Neuronal stem cell (in vitro differentiated cells): ENCODE measurements at regions not wholly inside any gene's neighbourhood (a gene's known extent, or its start where the extent isn't known, plus 50 kb on each side); places are given as distances from the start of the nearest gene placed in this dataset.

ENCODE experiments used
- DNase-seq: peaks from one replicate; pipeline ENCODE4 v3.0.0-alpha.2; 2013; ENCODE audit warnings: low spot score
- H2AFZ ChIP-seq: one replicate; pipeline ENCODE4 v1.6.1; 2013; ENCODE audit warnings: mild to moderate bottlenecking, low read length, inconsistent platforms
- H2AK5ac ChIP-seq: 2 replicates; pipeline ENCODE4 v1.6.1; 2013; ENCODE audit warnings: low read depth, mild to moderate bottlenecking, inconsistent platforms, low read length, moderate library complexity, mixed read lengths
- H2BK120ac ChIP-seq: 2 replicates; pipeline ENCODE4 v1.6.1; 2013; ENCODE audit warnings: low read depth, mild to moderate bottlenecking, inconsistent platforms, low read length, moderate library complexity, mixed read lengths
- H2BK12ac ChIP-seq: one replicate; pipeline ENCODE4 v1.6.1; 2013; ENCODE audit warnings: low read length, inconsistent platforms
- H2BK15ac ChIP-seq: 2 replicates; pipeline ENCODE4 v1.6.1; 2013; ENCODE audit warnings: mild to moderate bottlenecking, low read length, inconsistent platforms, mixed read lengths
- H2BK5ac ChIP-seq: one replicate; pipeline ENCODE4 v1.6.1; 2013; ENCODE audit warnings: inconsistent platforms, mild to moderate bottlenecking, low read length, moderate library complexity
- H3K14ac ChIP-seq: one replicate; pipeline ENCODE4 v1.6.1; 2013; ENCODE audit warnings: low read length, inconsistent platforms
- H3K18ac ChIP-seq: 2 replicates; pipeline ENCODE4 v1.6.1; 2013; ENCODE audit warnings: low read length, inconsistent platforms
- H3K23ac ChIP-seq: 2 replicates; pipeline ENCODE4 v1.6.1; 2013; ENCODE audit warnings: low read depth, mild to moderate bottlenecking, mixed read lengths, low read length, inconsistent platforms; ENCODE audit not compliant: poor library complexity
- H3K27ac ChIP-seq: replicated peaks from 3 replicates; pipeline ENCODE4 v1.5.1; 2013; ENCODE audit warnings: low read length, inconsistent platforms
- H3K27me3 ChIP-seq, 3 experiments: 2 replicates each; pipeline ENCODE4 v1.6.1; 2013; ENCODE audit warnings: low read length in 3 of 3, mild to moderate bottlenecking in 2 of 3, inconsistent platforms in 1 of 3, low read depth in 1 of 3, mixed read lengths in 1 of 3, moderate library complexity in 1 of 3; ENCODE audit not compliant: control insufficient read depth in 3 of 3, insufficient read depth in 3 of 3
- H3K36me3 ChIP-seq, 2 donors: replicated peaks in 1 of 2; 2 replicates each; pipeline ENCODE4 v1.6.1; 2013; ENCODE audit warnings: low read length in 2 of 2; ENCODE audit not compliant: control insufficient read depth in 2 of 2, insufficient read depth in 2 of 2
- H3K4ac ChIP-seq: 2 replicates; pipeline ENCODE4 v1.6.1; 2013; ENCODE audit warnings: inconsistent platforms, mild to moderate bottlenecking, low read length, moderate library complexity
- H3K4me1 ChIP-seq, 2 donors: 1 replicate in 1 of 2; 2 replicates in 1 of 2; pipeline ENCODE4 v1.6.1; 2013; ENCODE audit warnings: low read length in 2 of 2, low read depth in 1 of 2; ENCODE audit not compliant: control insufficient read depth in 2 of 2, insufficient read depth in 1 of 2
- H3K4me2 ChIP-seq: one replicate; pipeline ENCODE4 v1.6.1; 2013; ENCODE audit warnings: mild to moderate bottlenecking, low read length, inconsistent platforms; ENCODE audit not compliant: insufficient read depth, poor library complexity, severe bottlenecking
- H3K4me3 ChIP-seq, 2 donors: 2 replicates each; pipeline ENCODE4 v1.5.1; 2013; ENCODE audit warnings: low read length in 2 of 2, mild to moderate bottlenecking in 2 of 2, inconsistent platforms in 1 of 2, moderate library complexity in 1 of 2
- H3K79me1 ChIP-seq: one replicate; pipeline ENCODE4 v1.6.1; 2013; ENCODE audit warnings: low read depth, mild to moderate bottlenecking, inconsistent platforms, low read length, moderate library complexity
- H3K9ac ChIP-seq: one replicate; pipeline ENCODE4 v1.6.1; 2013; ENCODE audit warnings: mild to moderate bottlenecking, low read depth, low read length, inconsistent platforms; ENCODE audit not compliant: poor library complexity
- H3K9me3 ChIP-seq, 2 donors: replicated peaks in 1 of 2; 2 replicates each; pipeline versions ENCODE3 to v1.6.1; 2013; ENCODE audit warnings: low read length in 2 of 2, mild to moderate bottlenecking in 2 of 2, inconsistent platforms in 1 of 2, low read depth in 1 of 2, mixed read lengths in 1 of 2, moderate library complexity in 1 of 2; ENCODE audit not compliant: control insufficient read depth in 2 of 2, insufficient read depth in 1 of 2
- H4K8ac ChIP-seq: one replicate; pipeline ENCODE4 v1.6.1; 2013; ENCODE audit warnings: low read depth, mild to moderate bottlenecking, inconsistent platforms, low read length, moderate library complexity
- H4K91ac ChIP-seq: one replicate; pipeline ENCODE4 v1.6.1; 2013; ENCODE audit warnings: low read length, low read depth, mild to moderate bottlenecking, inconsistent platforms; ENCODE audit not compliant: poor library complexity
- WGBS, 2 donors: extraction: QIAGEN DNeasy Blood & Tissue Kit; methylation state at CpG; one replicate each; pipeline ENCODE4 v1.1.7; 2013; ENCODE audit warnings: missing lambda C conversion rate in 2 of 2, mixed read lengths in 1 of 2; ENCODE audit not compliant: insufficient read length in 2 of 2, insufficient replicate concordance in 1 of 2; ENCODE audit errors: extremely low coverage in 2 of 2; 5-methylcytosine and 5-hydroxymethylcytosine counted together

DNA sequence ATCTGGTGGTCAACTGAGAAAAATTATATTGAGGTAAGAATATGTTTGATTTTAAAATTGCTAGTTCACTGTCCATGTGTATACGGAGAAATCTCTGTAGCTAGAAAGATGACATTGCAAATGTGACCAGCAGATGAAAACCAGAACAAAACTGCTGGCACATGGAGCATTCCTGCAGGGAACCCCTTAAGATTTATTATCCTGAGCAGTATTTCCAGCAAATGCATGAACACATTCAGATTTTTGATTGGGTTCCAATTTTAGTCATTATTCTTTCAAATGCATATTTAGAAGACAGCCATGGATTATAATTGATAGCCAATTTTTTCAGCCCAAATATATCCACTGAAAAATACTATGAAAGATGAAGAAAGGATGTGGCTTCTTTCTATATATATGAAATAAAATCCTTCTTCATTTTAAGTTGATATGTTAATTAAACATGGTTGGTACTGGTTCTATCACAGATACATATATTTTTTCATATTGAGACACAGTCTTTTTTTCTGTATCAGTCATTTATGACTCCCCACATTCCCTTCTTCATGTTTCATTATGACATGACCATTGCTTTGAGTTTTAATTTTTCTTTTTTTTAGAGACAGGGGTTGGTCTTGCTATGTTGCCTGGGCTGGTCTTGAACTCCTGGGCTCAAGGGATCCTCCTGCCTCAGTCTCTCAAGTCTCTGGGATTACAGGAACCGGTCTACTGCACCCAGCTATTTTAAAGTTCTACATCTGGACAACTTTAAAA is 376.5 kb downstream of the KLF12 start:
- Histone ChIP-seq H3K27me3 (no peaks in the 10 kb centered on the region), H3K27ac (no peak overlapping the region), H3K9me3 (no peaks in the 10 kb centered on the region), H2BK15ac (no peak overlapping the region), H3K4me2 (no peak overlapping the region), H4K8ac (no peak overlapping the region), H3K79me1 (no peaks in the 10 kb centered on the region), H2BK5ac (no peak overlapping the region), H4K91ac (no peak overlapping the region), H3K18ac (no peak overlapping the region), H3K9ac (no peak overlapping the region), H3K4me3 (no peak overlapping the region), H3K36me3 (peaks cover 0 to 43% of the 10 kb centered on the region in 2 donors), H3K4me1 (no peaks in the 10 kb centered on the region), H3K23ac (no peak overlapping the region), H2BK120ac (no peak overlapping the region), H3K4ac (no peak overlapping the region), H2BK12ac (no peak overlapping the region), H3K14ac (no peak overlapping the region), H2AK5ac (no peak overlapping the region), H2AFZ (no peak overlapping the region)
- no CpG with 5 or more reads among the region's 2 CpGs for whole genome bisulfite sequencing, 2 donors
- DNase-seq = no peak

DNA sequence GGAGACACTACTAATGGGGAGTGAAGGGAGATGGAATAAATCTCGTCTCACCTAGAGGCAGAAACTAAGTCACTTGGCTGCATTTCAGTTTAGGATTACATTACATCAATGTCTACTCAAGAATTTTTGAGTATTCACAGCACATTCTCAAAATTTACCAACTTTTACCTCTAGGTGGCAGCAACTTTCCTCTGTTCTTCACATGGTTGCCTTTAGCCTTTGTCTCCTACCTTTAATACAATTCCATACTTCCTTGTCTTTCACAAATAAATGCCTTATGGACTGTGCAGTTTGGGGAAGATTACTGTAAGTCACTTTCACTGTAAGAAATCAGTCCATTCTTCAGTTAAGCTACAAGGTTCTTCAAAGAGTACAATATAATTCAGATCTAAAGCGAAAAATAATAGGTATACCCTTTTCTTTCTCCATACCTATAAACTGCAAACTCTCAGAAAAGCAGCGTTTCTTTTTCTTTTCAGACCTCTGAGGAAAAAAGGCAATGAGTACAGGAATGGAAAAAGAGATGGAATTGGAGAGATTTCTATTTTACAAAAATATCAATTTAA is 379.4 kb downstream of the KLF12 start:
- no CpG with 5 or more reads among the region's 3 CpGs for WGBS, 2 donors
- Histone ChIP-seq H3K4me2 (no peak overlapping the region), H3K4me1 (no peaks in the 10 kb centered on the region), H3K27ac (no peak overlapping the region), H3K9me3 (peaks cover 0 to 2% of the 10 kb centered on the region in 2 donors), H2BK120ac (no peak overlapping the region), H2AK5ac (no peak overlapping the region), H2BK15ac (no peak overlapping the region), H3K14ac (no peak overlapping the region), H2AFZ (peak overlapping the region; percentile 34), H2BK12ac (no peak overlapping the region), H3K36me3 (peaks cover 0 to 24% of the 10 kb centered on the region in 2 donors), H3K9ac (no peak overlapping the region), H3K79me1 (no peaks in the 10 kb centered on the region), H3K27me3 (no peaks in the 10 kb centered on the region), H4K91ac (no peak overlapping the region), H3K4ac (no peak overlapping the region), H2BK5ac (no peak overlapping the region), H4K8ac (no peak overlapping the region), H3K4me3 (no peak overlapping the region), H3K18ac (no peak overlapping the region), H3K23ac (no peak overlapping the region)
- DNase-seq = peak; percentile 59

DNA sequence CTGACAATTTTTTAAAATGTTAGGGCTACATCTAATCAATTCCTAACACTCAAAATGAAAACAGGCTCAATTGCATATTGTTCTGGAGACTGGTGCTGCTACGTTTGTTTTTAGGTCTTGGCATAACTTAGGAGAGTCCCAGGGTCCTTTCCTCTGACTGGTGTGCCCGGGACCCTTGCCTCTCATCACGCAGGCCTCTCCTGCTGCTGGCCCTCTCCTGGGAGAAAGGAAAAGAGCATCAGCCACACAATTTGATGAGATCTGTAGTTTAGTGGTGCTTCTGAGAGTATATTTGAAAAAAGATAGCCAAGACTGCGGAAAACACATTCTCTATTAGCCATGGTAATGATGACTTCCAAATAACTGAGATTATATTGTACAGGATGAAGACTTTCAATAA is 380.0 kb downstream of the KLF12 start:
- DNase-seq = no peak
- no peaks in the 10 kb centered on the region for H3K4me1 ChIP-seq
- H3K18ac ChIP-seq = no peak overlapping the region
- no peak overlapping the region for H4K91ac ChIP-seq
- H3K27me3 ChIP-seq = no peaks in the 10 kb centered on the region
- H2BK12ac ChIP-seq = no peak overlapping the region
- no CpG with 5 or more reads among the region's 4 CpGs for WGBS, 2 donors
- H3K4me2 ChIP-seq = no peak overlapping the region
- no peak overlapping the region for H3K23ac ChIP-seq
- no peak overlapping the region for H3K9ac ChIP-seq
- H3K4me3 ChIP-seq = no peak overlapping the region
- H3K4ac ChIP-seq = no peak overlapping the region
- peaks cover 0 to 21% of the 10 kb centered on the region in 2 donors for H3K36me3 ChIP-seq
- no peak overlapping the region for H2AK5ac ChIP-seq
- H2BK15ac ChIP-seq = no peak overlapping the region
- H2BK5ac ChIP-seq = no peak overlapping the region
- no peak overlapping the region for H3K27ac ChIP-seq
- H2BK120ac ChIP-seq = no peak overlapping the region
- no peaks in the 10 kb centered on the region for H3K79me1 ChIP-seq
- H4K8ac ChIP-seq = no peak overlapping the region
- H3K9me3 ChIP-seq = peaks cover 0 to 2% of the 10 kb centered on the region in 2 donors
- H3K14ac ChIP-seq = no peak overlapping the region
- no peak overlapping the region for H2AFZ ChIP-seq

DNA sequence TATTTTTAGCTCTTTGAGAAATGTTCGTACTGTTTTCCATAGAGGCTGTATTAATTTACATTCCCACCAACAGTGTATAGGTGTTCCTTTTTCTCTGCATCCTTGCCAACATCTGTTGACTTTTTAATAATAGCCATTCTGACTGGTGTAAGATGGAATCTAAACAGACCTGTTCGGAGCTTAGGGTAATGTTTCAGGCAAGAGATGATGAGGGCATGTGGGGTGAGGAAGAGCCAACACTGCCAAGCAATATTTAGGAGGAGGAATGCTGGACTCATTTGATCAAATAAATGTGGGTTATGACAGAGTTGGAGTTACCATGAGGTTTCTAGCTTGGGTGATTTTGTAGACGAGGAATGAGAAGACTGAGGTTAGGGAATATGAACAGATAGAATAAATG is 382.9 kb downstream of the KLF12 start:
- H3K4me3 ChIP-seq = no peak overlapping the region
- no peak for DNase-seq
- H3K27ac ChIP-seq = no peak overlapping the region
- H2AFZ ChIP-seq = no peak overlapping the region
- no peak overlapping the region for H2BK5ac ChIP-seq
- H3K14ac ChIP-seq = no peak overlapping the region
- no peak overlapping the region for H2BK120ac ChIP-seq
- peaks cover 0 to 24% of the 10 kb centered on the region in 2 donors for H3K36me3 ChIP-seq
- no peak overlapping the region for H4K8ac ChIP-seq
- no peak overlapping the region for H3K4me2 ChIP-seq
- H3K9ac ChIP-seq = no peak overlapping the region
- H3K4me1 ChIP-seq = no peaks in the 10 kb centered on the region
- no peak overlapping the region for H4K91ac ChIP-seq
- H3K9me3 ChIP-seq = peaks cover 2 to 8% of the 10 kb centered on the region in 2 donors
- H3K4ac ChIP-seq = no peak overlapping the region
- no peak overlapping the region for H2BK15ac ChIP-seq
- H3K79me1 ChIP-seq = no peaks in the 10 kb centered on the region
- no peak overlapping the region for H3K23ac ChIP-seq
- no CpG with 5 or more reads among the region's 3 CpGs for WGBS, 2 donors
- no peak overlapping the region for H3K18ac ChIP-seq
- no peak overlapping the region for H2BK12ac ChIP-seq
- no peak overlapping the region for H2AK5ac ChIP-seq
- no peaks in the 10 kb centered on the region for H3K27me3 ChIP-seq
